Testis (tissue), 2 donors: ENCODE measurements at regions not wholly inside any gene's neighbourhood (a gene's known extent, or its start where the extent isn't known, plus 50 kb on each side); places are given as distances from the start of the nearest gene placed in this dataset.

Experiments used
- DNase-seq: peaks from one replicate; pipeline ENCODE4 v3.0.0-alpha.2; 2019
- H3K27ac ChIP-seq, 2 donors: fragments of 200-600 bp; sonication (generic); one replicate each; pipeline ENCODE4 v1.5.1; 2019
- H3K27me3 ChIP-seq: fragments of 200-600 bp; sonication (generic); one replicate; pipeline ENCODE4 v1.5.1; 2019
- H3K36me3 ChIP-seq: fragments of 200-600 bp; sonication (generic); one replicate; pipeline ENCODE4 v1.5.1; 2017; ENCODE audit warnings: low read depth; ENCODE audit errors: missing control alignments
- H3K4me1 ChIP-seq: fragments of 200-600 bp; sonication (generic); one replicate; pipeline ENCODE4 v1.5.1; 2019
- H3K4me3 ChIP-seq, 2 donors: fragments of 200-600 bp; sonication (generic); one replicate each; pipeline ENCODE4 v1.5.1; 2017 to 2019
- H3K9me3 ChIP-seq: fragments of 200-600 bp; sonication (generic); one replicate; pipeline ENCODE4 v1.5.1; 2017
- POLR2A ChIP-seq: fragments of 450-650 bp; IDR thresholded peaks from one replicate; pipeline ENCODE4 v1.6.1; 2017; ENCODE audit warnings: antibody characterized with exemption, mild to moderate bottlenecking, moderate library complexity
- WGBS, 2 donors: methylation state at CpG; one replicate each; pipeline ENCODE4 v1.1.5; 2018; 5-methylcytosine and 5-hydroxymethylcytosine counted together
- intact Hi-C: fragments of 100-400 bp; cut with DNase I; formaldehyde crosslinking; loops from one replicate; pipeline ENCODE4 v1.15.1; 2023; ENCODE audit warnings: low total_unique reads
- TF ChIP-seq, protein P1 (sequence below), 3 experiments: fragments of 450-650 bp in 2 of 3; fragments of 200-600 bp in 1 of 3; sonication (generic) in 1 of 3; IDR thresholded peaks; one replicate each; pipeline ENCODE4 v1.5.1; 2016 to 2019; ENCODE audit warnings: antibody characterized with exemption in 3 of 3, mild to moderate bottlenecking in 2 of 3, moderate library complexity in 1 of 3

DNA sequence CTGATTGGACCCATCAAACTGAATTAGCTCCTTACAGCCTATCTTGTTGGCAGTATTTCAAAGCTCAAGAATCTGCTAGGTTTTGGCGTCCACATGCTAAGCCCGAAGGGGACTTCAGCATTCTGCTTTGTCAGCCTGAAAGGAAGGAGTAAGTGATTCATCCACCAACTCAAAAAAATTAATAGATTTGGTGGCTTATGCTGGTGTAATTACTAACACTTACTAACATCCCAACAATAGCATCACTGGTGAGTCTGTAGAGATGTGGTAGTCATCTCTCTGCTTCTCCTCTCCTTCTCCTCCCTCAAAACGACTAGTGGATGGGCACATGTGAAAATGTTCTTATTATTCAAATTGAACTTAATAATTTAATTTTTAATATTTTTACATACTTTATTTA is 53.8 kb upstream of the EGR2 start:
- Histone ChIP-seq H3K36me3 (no peaks in the 10 kb centered on the region), H3K9me3 (no peaks in the 10 kb centered on the region), H3K4me1 (no peaks in the 10 kb centered on the region), H3K27me3 (no peaks in the 10 kb centered on the region), H3K4me3 (no peak overlapping the region), H3K27ac (no peak overlapping the region)
- intact Hi-C loops, result no loop called here
- no peak for DNase-seq
- TF ChIP-seq, protein P1, sequence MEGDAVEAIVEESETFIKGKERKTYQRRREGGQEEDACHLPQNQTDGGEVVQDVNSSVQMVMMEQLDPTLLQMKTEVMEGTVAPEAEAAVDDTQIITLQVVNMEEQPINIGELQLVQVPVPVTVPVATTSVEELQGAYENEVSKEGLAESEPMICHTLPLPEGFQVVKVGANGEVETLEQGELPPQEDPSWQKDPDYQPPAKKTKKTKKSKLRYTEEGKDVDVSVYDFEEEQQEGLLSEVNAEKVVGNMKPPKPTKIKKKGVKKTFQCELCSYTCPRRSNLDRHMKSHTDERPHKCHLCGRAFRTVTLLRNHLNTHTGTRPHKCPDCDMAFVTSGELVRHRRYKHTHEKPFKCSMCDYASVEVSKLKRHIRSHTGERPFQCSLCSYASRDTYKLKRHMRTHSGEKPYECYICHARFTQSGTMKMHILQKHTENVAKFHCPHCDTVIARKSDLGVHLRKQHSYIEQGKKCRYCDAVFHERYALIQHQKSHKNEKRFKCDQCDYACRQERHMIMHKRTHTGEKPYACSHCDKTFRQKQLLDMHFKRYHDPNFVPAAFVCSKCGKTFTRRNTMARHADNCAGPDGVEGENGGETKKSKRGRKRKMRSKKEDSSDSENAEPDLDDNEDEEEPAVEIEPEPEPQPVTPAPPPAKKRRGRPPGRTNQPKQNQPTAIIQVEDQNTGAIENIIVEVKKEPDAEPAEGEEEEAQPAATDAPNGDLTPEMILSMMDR (IDR thresholded peaks at IDR 0.05), result no peak
- no peak for TF ChIP-seq POLR2A
- 91 to 92% methylated on average over 3 of the region's 3 CpGs for WGBS, 2 donors

DNA sequence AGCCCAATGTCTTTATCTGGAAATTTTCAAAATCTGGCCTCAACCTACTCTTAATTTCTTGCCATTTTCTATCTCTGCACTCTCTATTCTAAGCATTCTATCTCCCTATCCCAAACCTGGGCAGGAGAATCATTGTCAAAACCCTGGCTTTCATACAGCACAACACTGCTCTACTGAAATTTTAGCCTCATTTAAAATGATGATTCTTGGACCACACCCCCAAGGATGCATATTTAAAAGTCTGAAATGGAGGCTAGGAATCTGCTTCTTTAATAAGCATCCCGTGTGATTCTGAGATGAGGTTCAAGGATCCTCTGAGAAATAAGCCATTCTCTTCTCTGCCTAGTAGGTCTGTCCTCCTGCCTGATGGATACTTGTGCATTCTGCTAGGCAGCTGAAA is 50.8 kb upstream of the EGR2 start:
- Histone ChIP-seq H3K27me3 (no peaks in the 10 kb centered on the region), H3K9me3 (no peaks in the 10 kb centered on the region), H3K36me3 (no peaks in the 10 kb centered on the region), H3K4me3 (no peak overlapping the region), H3K27ac (no peak overlapping the region), H3K4me1 (no peaks in the 10 kb centered on the region)
- intact Hi-C loops, result no loop called here
- DNase-seq, result no peak
- 82 to 92% methylated on average over 1 of the region's 1 CpG for WGBS, 2 donors
- no peak for TF ChIP-seq POLR2A
- TF ChIP-seq, protein P1 (IDR thresholded peaks at IDR 0.05), result no peak

DNA sequence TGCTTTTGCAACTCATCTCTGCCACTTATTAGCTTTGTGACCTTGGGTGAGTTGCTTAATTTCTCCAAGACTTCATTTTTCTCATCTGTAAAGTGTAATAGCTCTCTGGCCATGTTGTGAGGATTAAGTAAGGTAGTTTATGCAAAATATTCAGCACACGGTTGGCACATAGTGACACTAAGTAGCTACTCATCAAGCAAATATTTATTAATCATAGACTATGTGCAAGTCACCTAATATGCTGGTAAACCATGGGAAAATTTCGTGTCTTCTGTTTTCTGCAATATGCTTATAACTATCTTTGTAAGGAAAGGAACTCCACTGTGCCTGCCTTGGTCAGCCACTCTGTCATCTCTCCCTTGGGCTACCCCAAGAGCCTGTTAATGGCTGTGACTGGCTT is 50.3 kb upstream of the EGR2 start:
- Histone ChIP-seq H3K4me1 (no peaks in the 10 kb centered on the region), H3K27ac (no peak overlapping the region), H3K9me3 (no peaks in the 10 kb centered on the region), H3K36me3 (no peaks in the 10 kb centered on the region), H3K4me3 (no peak overlapping the region), H3K27me3 (no peaks in the 10 kb centered on the region)
- WGBS, 2 donors, result 73 to 92% methylated on average over 2 of the region's 2 CpGs
- intact Hi-C loops, result no loop called here
- TF ChIP-seq, protein P1 (IDR thresholded peaks at IDR 0.05), result no peak
- no peak for TF ChIP-seq POLR2A
- no peak for DNase-seq
